Keratinocyte (primary cell): ENCODE measurements at regions not wholly inside any gene's neighbourhood (a gene's known extent, or its start where the extent isn't known, plus 50 kb on each side); places are given as distances from the start of the nearest gene placed in this dataset.

Source experiments
- DNase-seq: peaks from one replicate; pipeline ENCODE4 v3.0.0-alpha.2; 2011; ENCODE audit warnings: low read depth, missing footprints, low spot score
- FAIRE-seq: peaks from 2 replicates; lab custom pipeline; 2011; peaks lifted over from hg19 to GRCh38; lab: Jason Lieb, UNC
- H2AFZ ChIP-seq: 2 replicates; pipeline ENCODE4 v1.6.0; 2012; ENCODE audit warnings: low read length, control low read depth, inconsistent platforms; ENCODE audit not compliant: control insufficient read depth
- H3K27ac ChIP-seq: 2 replicates; pipeline ENCODE4 v1.5.1; 2011; ENCODE audit warnings: low read length; ENCODE audit not compliant: control insufficient read depth, insufficient read depth
- H3K27me3 ChIP-seq: 3 replicates; pipeline ENCODE4 v1.6.0; 2011; ENCODE audit warnings: low read length; ENCODE audit not compliant: control insufficient read depth, insufficient read depth; ENCODE audit errors: extremely low read depth
- H3K36me3 ChIP-seq, 2 experiments: 2 replicates in 1 of 2; 3 replicates in 1 of 2; pipeline ENCODE4 v1.5.1; 2011; ENCODE audit warnings: low read length in 2 of 2, mild to moderate bottlenecking in 1 of 2; ENCODE audit not compliant: control insufficient read depth in 2 of 2, insufficient read depth in 2 of 2; ENCODE audit errors: extremely low read depth in 1 of 2
- H3K4me1 ChIP-seq: 3 replicates; pipeline ENCODE4 v1.5.1; 2011; ENCODE audit warnings: low read length; ENCODE audit not compliant: control insufficient read depth, insufficient read depth; ENCODE audit errors: extremely low read depth
- H3K4me2 ChIP-seq: 3 replicates; pipeline ENCODE4 v1.6.0; 2011; ENCODE audit warnings: low read depth, low read length; ENCODE audit not compliant: control insufficient read depth, insufficient read depth; ENCODE audit errors: extremely low read depth
- H3K4me3 ChIP-seq, 3 experiments: fragments of 200-600 bp in 1 of 3; sonication (generic) in 1 of 3; 2 replicates in 2 of 3; 3 replicates in 1 of 3; pipeline ENCODE4 v1.5.1; 2011 to 2016; ENCODE audit warnings: low read length in 3 of 3, mild to moderate bottlenecking in 3 of 3, control low read depth in 2 of 3, inconsistent platforms in 1 of 3, low read depth in 1 of 3, mixed read lengths in 1 of 3, mixed run types in 1 of 3, moderate library complexity in 1 of 3; ENCODE audit not compliant: control insufficient read depth in 2 of 3, insufficient read depth in 2 of 3; ENCODE audit errors: extremely low read depth in 1 of 3
- H3K79me2 ChIP-seq: 2 replicates; pipeline ENCODE4 v1.6.0; 2012; ENCODE audit warnings: low read length; ENCODE audit not compliant: control insufficient read depth, insufficient read depth
- H3K9ac ChIP-seq: 3 replicates; pipeline ENCODE4 v1.6.0; 2011; ENCODE audit warnings: low read length; ENCODE audit not compliant: control insufficient read depth, insufficient read depth; ENCODE audit errors: extremely low read depth
- H3K9me1 ChIP-seq: 3 replicates; pipeline ENCODE4 v1.6.0; 2011; ENCODE audit warnings: low read length; ENCODE audit not compliant: control insufficient read depth, insufficient read depth; ENCODE audit errors: extremely low read depth
- H3K9me3 ChIP-seq: 2 replicates; pipeline ENCODE4 v1.5.1; 2012; ENCODE audit warnings: low read depth, low read length; ENCODE audit not compliant: control insufficient read depth
- H4K20me1 ChIP-seq: 3 replicates; pipeline ENCODE4 v1.6.0; 2011; ENCODE audit warnings: low read length; ENCODE audit not compliant: control insufficient read depth, insufficient read depth; ENCODE audit errors: extremely low read depth
- CTCF ChIP-seq, 3 experiments: IDR thresholded peaks in 1 of 3; conservative IDR thresholded peaks in 1 of 3; optimal IDR thresholded peaks in 1 of 3; 2 replicates in 2 of 3; 3 replicates in 1 of 3; pipeline versions ENCODE3 to v1.5.1; 2011; ENCODE audit warnings: low read length in 3 of 3, mild to moderate bottlenecking in 3 of 3, moderate library complexity in 2 of 3, control low read depth in 1 of 3, inconsistent platforms in 1 of 3; ENCODE audit not compliant: insufficient read depth in 2 of 3; ENCODE audit errors: extremely low read depth in 1 of 3
- EZH2 ChIP-seq: IDR thresholded peaks from one replicate; pipeline ENCODE4 v1.6.1; 2012; ENCODE audit warnings: inconsistent platforms, mild to moderate bottlenecking, low read length, moderate library complexity
- dilution Hi-C: fragments of 300-500 bp; cut with MboI; formaldehyde crosslinking; loops from one replicate; pipeline ENCODE4 v1.7.0; 2020; ENCODE audit warnings: low sequenced_read_pairs; ENCODE audit not compliant: extremely low pct_ligation_motif_present

DNA sequence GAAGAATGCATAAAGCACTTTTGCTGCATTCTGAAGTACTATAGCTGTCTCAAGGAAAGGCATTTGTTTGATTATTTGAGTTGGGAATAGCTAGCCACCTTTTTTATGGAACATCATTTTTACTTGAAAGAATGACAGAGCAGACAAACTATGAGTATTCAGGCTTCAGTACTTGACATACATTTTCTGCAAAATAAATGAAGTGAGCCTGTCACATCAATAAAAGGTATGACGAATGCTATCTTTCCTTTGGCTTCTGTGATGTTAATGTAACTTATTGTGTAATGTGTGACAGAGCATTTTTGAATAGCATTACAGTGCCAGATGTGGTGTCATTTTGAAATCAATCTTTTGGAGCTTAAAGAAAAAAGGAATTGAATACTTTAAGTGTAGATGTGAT is 440.3 kb upstream of the ONECUT1 start:
- FAIRE-seq, result no peak
- no peak overlapping the region for H3K4me3 ChIP-seq
- no peaks in the 10 kb centered on the region for H3K9me1 ChIP-seq
- DNase-seq, result no peak
- no peak overlapping the region for H3K9ac ChIP-seq
- H3K27me3 ChIP-seq, result no peaks in the 10 kb centered on the region
- no peaks in the 10 kb centered on the region for H3K9me3 ChIP-seq
- no peak overlapping the region for H2AFZ ChIP-seq
- TF ChIP-seq EZH2 (no peak), CTCF (optimal IDR thresholded peaks at IDR 0.05 in 1 of 3, IDR thresholded peaks at IDR 0.05 in 1 of 3, conservative IDR thresholded peaks at IDR 0.05 in 1 of 3; ENCODE audit: extremely low read depth in 1 of 3, insufficient read depth in 2 of 3, low read length in 3 of 3) (no peak)
- no peaks in the 10 kb centered on the region for H4K20me1 ChIP-seq
- H3K27ac ChIP-seq, result no peak overlapping the region
- dilution Hi-C loops, result no loop called here
- H3K36me3 ChIP-seq, result no peaks in the 10 kb centered on the region
- no peak overlapping the region for H3K4me2 ChIP-seq
- H3K79me2 ChIP-seq, result no peaks in the 10 kb centered on the region
- no peaks in the 10 kb centered on the region for H3K4me1 ChIP-seq

DNA sequence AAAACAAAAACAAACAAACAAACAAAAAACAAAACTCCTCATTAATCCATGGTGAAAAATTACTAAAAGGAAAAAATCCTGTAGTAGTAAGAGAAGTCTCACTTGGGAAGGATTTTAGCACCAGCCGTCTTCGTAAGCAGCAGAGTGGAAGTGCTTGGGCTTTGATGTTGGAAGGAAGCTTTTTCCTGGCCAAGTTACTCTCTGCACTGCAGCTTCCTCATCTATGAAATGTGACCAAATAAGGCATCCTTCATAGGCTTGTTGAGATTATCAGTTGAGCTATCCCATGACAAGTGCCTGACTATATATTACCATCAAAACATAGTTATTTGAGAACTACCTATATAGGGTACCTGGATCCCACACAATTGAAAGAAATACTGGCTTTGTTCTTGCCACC is 436.4 kb upstream of the ONECUT1 start:
- no peaks in the 10 kb centered on the region for H3K79me2 ChIP-seq
- no peak overlapping the region for H3K4me2 ChIP-seq
- H4K20me1 ChIP-seq, result no peaks in the 10 kb centered on the region
- no peak for DNase-seq
- no peaks in the 10 kb centered on the region for H3K27me3 ChIP-seq
- no peak for TF ChIP-seq CTCF (optimal IDR thresholded peaks at IDR 0.05 in 1 of 3, IDR thresholded peaks at IDR 0.05 in 1 of 3, conservative IDR thresholded peaks at IDR 0.05 in 1 of 3; ENCODE audit: extremely low read depth in 1 of 3, insufficient read depth in 2 of 3, low read length in 3 of 3)
- no peak for TF ChIP-seq EZH2
- FAIRE-seq, result no peak
- no peak overlapping the region for H3K9ac ChIP-seq
- no peaks in the 10 kb centered on the region for H3K9me1 ChIP-seq
- dilution Hi-C loops, result no loop called here
- no peaks in the 10 kb centered on the region for H3K36me3 ChIP-seq
- no peaks in the 10 kb centered on the region for H3K9me3 ChIP-seq
- H2AFZ ChIP-seq, result no peak overlapping the region
- no peak overlapping the region for H3K27ac ChIP-seq
- no peaks in the 10 kb centered on the region for H3K4me1 ChIP-seq
- H3K4me3 ChIP-seq, result no peak overlapping the region
